ENCODE measurements at regions not wholly inside any gene's neighbourhood (a gene's known extent, or its start where the extent isn't known, plus 50 kb on each side); places are given as distances from the start of the nearest gene placed in this dataset.
"Not testable (repeated sequence)": the region's sequence is repeated elsewhere in the genome, so short reads cannot be mapped to it uniquely, and the experiment has no call there.

GRCh38 chr18:65671621-65672415, 79.0 kb upstream of the CDH7 start:
- CTCF ChIA-PET: no interaction called here

GRCh38 chr18:65670145-65670544, 80.7 kb upstream of the CDH7 start:
- POLR2A ChIA-PET: not testable (repeated sequence)

More at GRCh38 chr18:65671621-65672415, 79.0 kb upstream of the CDH7 start:
- POLR2A ChIA-PET: no interaction called here

GRCh38 chr18:65661391-65661790, 89.4 kb upstream of the CDH7 start:
- POLR2A ChIA-PET: no interaction called here
- CTCF ChIA-PET: no interaction called here

More at GRCh38 chr18:65670145-65670544, 80.7 kb upstream of the CDH7 start:
- CTCF ChIA-PET: not testable (repeated sequence)

- POLR2A ChIA-PET: no interaction called here
Measured at GRCh38 chr18:65659912-65660311, 90.9 kb upstream of the CDH7 start.

GRCh38 chr18:65659312-65659711, 91.5 kb upstream of the CDH7 start:
- ChIA-PET POLR2A (no interaction called here), CTCF (no interaction called here)

More at GRCh38 chr18:65659912-65660311, 90.9 kb upstream of the CDH7 start:
- CTCF ChIA-PET: no interaction called here

GRCh38 chr18:65651192-65651591, 99.6 kb upstream of the CDH7 start:
- ChIA-PET POLR2A (no interaction called here), CTCF (no interaction called here)

GRCh38 chr18:65632236-65632635, 118.6 kb upstream of the CDH7 start:
- POLR2A ChIA-PET: no interaction called here
- CTCF ChIA-PET: no interaction called here

GRCh38 chr18:65631766-65632165, 119.0 kb upstream of the CDH7 start:
- ChIA-PET POLR2A (no interaction called here), CTCF (no interaction called here)

GRCh38 chr18:65628390-65628789, 122.4 kb upstream of the CDH7 start:
- POLR2A ChIA-PET: no interaction called here
- CTCF ChIA-PET: no interaction called here

GRCh38 chr18:65623676-65624075, 127.1 kb upstream of the CDH7 start:
- POLR2A ChIA-PET: no interaction called here

GRCh38 chr18:65622436-65622835, 128.4 kb upstream of the CDH7 start:
- ChIA-PET POLR2A (no interaction called here), CTCF (no interaction called here)

More at GRCh38 chr18:65623676-65624075, 127.1 kb upstream of the CDH7 start:
- CTCF ChIA-PET: no interaction called here

- POLR2A ChIA-PET: no interaction called here
- CTCF ChIA-PET: no interaction called here
Measured at GRCh38 chr18:65620076-65620696, 130.6 kb upstream of the CDH7 start.

- ChIA-PET POLR2A (no interaction called here), CTCF (no interaction called here)
Measured at GRCh38 chr18:65610939-65611338, 139.9 kb upstream of the CDH7 start.

- POLR2A ChIA-PET: no interaction called here
- CTCF ChIA-PET: no interaction called here
Measured at GRCh38 chr18:65608471-65608870, 142.3 kb upstream of the CDH7 start.

- CTCF ChIA-PET: no interaction called here
- POLR2A ChIA-PET: no interaction called here
Measured at GRCh38 chr18:65607161-65607560, 143.7 kb upstream of the CDH7 start.

GRCh38 chr18:65606551-65607130, 144.2 kb upstream of the CDH7 start:
- CTCF ChIA-PET: no interaction called here

GRCh38 chr18:65605352-65605751, 145.5 kb upstream of the CDH7 start:
- CTCF ChIA-PET, POLR2A ChIA-PET: not testable (repeated sequence)

More at GRCh38 chr18:65606551-65607130, 144.2 kb upstream of the CDH7 start:
- POLR2A ChIA-PET: no interaction called here

GRCh38 chr18:65601775-65602174, 149.0 kb upstream of the CDH7 start:
- ChIA-PET POLR2A (no interaction called here), CTCF (no interaction called here)

- ChIA-PET CTCF (no interaction called here), POLR2A (no interaction called here)
Measured at GRCh38 chr18:65592435-65592834, 158.4 kb upstream of the CDH7 start.

- ChIA-PET CTCF (no interaction called here), POLR2A (no interaction called here)
Measured at GRCh38 chr18:65587491-65587890, 163.3 kb upstream of the CDH7 start.

- POLR2A ChIA-PET, CTCF ChIA-PET: not testable (repeated sequence)
Measured at GRCh38 chr18:65582094-65582493, 168.7 kb upstream of the CDH7 start.

GRCh38 chr18:65568866-65569265, 181.9 kb upstream of the CDH7 start:
- POLR2A ChIA-PET: no interaction called here
- CTCF ChIA-PET: no interaction called here

Data from activated CD8-positive, alpha-beta memory T cell treated with anti-CD3 and anti-CD28 coated beads for 36 hours (primary cell).